BLaER1 treated with 17β-estradiol and CSF1 and Interleukin-3, amounts not matched to agents 10 nM and 100 nM (cell line): ENCODE measurements at regions not wholly inside any gene's neighbourhood (a gene's known extent, or its start where the extent isn't known, plus 50 kb on each side); places are given as distances from the start of the nearest gene placed in this dataset.

ENCODE experiments used
- H3K27ac ChIP-seq, 11 experiments: shearing (Covaris generic); formaldehyde crosslinking; 2 replicates each; pipeline ENCODE4 v1.8.1; 2022
- H3K27me3 ChIP-seq, 11 experiments: shearing (Covaris generic); formaldehyde crosslinking; 2 replicates each; pipeline ENCODE4 v1.8.1; 2022
- H3K36me3 ChIP-seq, 11 experiments: shearing (Covaris generic); formaldehyde crosslinking; 2 replicates each; pipeline ENCODE4 v1.8.1; 2022
- H3K4me1 ChIP-seq, 10 experiments: shearing (Covaris generic); formaldehyde crosslinking; 2 replicates each; pipeline ENCODE4 v1.8.1; 2022
- H3K4me2 ChIP-seq, 11 experiments: shearing (Covaris generic); formaldehyde crosslinking; 2 replicates each; pipeline ENCODE4 v1.8.1; 2022
- H3K4me3 ChIP-seq, 10 experiments: shearing (Covaris generic); formaldehyde crosslinking; 2 replicates each; pipeline ENCODE4 v1.8.1; 2022
- H3K9ac ChIP-seq, 11 experiments: shearing (Covaris generic); formaldehyde crosslinking; 2 replicates each; pipeline ENCODE4 v1.8.1; 2022
- H3K9me3 ChIP-seq, 11 experiments: shearing (Covaris generic); formaldehyde crosslinking; replicated peaks in 1 of 11; 2 replicates each; pipeline ENCODE4 v1.8.1; 2022
- H4K20me1 ChIP-seq, 11 experiments: shearing (Covaris generic); formaldehyde crosslinking; 2 replicates each; pipeline ENCODE4 v1.8.1; 2022
- Cebpa-rat ChIP-seq, 11 experiments: shearing (Covaris generic); IDR thresholded peaks; 2 replicates each; pipeline ENCODE4 v1.8.1; 2022

DNA sequence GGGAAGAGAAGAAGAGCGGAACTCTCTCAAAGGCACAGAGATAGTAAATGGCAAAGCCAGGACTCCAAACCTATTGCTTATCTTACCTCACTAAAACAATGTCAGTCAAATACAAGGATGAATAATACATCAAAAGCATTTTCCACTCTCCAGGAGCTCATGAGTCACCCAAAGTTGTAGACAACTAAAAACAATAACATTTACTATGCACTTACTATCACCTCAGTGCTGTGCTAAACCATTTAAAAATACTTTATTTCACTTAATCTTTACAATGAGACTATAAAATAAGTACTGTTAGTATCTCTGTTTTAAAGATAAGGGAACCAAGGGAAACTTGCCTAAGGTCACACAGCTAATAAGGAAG is 163.2 kb upstream of the SPANXC start:
- H3K9me3 ChIP-seq: no peaks in the 10 kb centered on the region
- H3K4me2 ChIP-seq: no peak overlapping the region
- H3K27ac ChIP-seq: no peak overlapping the region
- no peak for TF ChIP-seq Cebpa-rat (IDR thresholded peaks at IDR 0.05)
- no peak overlapping the region for H3K4me3 ChIP-seq
- no peak overlapping the region for H3K9ac ChIP-seq
- H4K20me1 ChIP-seq: peaks cover 0 to 13% (median 0%) of the 10 kb centered on the region in 11 experiments; a peak in 3 of 22 replicates
- H3K27me3 ChIP-seq: peaks cover 77 to 96% (median 94%) of the 10 kb centered on the region in 11 experiments
- H3K4me1 ChIP-seq: no peaks in the 10 kb centered on the region
- H3K36me3 ChIP-seq: no peaks in the 10 kb centered on the region

DNA sequence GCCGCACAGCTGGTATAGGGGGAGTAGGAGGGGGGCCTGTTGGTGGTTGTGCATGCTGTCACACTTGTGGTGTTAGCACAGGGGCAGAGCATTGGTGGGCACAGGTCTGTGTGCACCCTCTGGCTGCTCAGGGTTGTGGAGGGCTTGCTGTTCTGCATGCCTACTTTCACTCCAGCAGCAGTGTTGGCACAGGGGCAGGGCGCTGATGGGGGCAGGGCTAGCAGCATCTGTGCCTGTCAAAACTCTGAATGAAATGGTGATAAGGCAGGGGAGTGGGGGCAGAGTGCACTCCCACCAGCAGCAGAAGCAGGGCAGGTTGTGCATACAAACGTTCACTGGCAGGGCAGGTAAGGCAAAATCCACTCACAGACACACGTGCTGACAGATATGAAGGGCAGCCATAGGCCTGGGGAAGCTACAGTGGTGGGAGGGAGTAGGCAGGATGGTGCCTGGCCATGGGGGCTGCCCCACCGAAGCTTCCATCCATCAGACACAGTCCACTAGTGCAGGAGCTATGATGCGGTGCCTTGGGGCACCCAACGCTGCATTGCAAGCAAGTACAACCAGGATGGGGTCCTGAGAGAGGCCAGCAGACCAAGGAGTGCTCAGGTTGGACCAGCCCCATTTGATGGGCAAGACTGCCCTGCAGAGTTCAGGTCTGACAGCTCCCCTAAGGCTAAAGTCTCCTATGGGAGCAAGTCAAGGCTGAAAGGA is 160.7 kb upstream of the SPANXC start:
- no peaks in the 10 kb centered on the region for H3K36me3 ChIP-seq
- peaks cover 0 to 13% (median 0%) of the 10 kb centered on the region in 11 experiments; a peak in 3 of 22 replicates for H4K20me1 ChIP-seq
- no peak for TF ChIP-seq Cebpa-rat (IDR thresholded peaks at IDR 0.05)
- H3K4me1 ChIP-seq: no peaks in the 10 kb centered on the region
- no peaks in the 10 kb centered on the region for H3K9me3 ChIP-seq
- H3K4me3 ChIP-seq: no peak overlapping the region
- no peak overlapping the region for H3K4me2 ChIP-seq
- H3K27ac ChIP-seq: no peak overlapping the region
- peaks cover 81 to 96% (median 95%) of the 10 kb centered on the region in 11 experiments for H3K27me3 ChIP-seq
- no peak overlapping the region for H3K9ac ChIP-seq

- Histone ChIP-seq H3K36me3 (no peaks in the 10 kb centered on the region), H3K9me3 (no peaks in the 10 kb centered on the region), H3K9ac (no peak overlapping the region), H4K20me1 (no peaks in the 10 kb centered on the region), H3K27ac (no peak overlapping the region), H3K27me3 (peaks cover 71 to 100% (median 99%) of the 10 kb centered on the region in 11 experiments; a peak in 21 of 22 replicates), H3K4me2 (no peak overlapping the region), H3K4me3 (no peak overlapping the region), H3K4me1 (no peaks in the 10 kb centered on the region)
- no peak for TF ChIP-seq Cebpa-rat (IDR thresholded peaks at IDR 0.05)
Measured at GRCh38 chrX:141396536-141396935, 154.2 kb upstream of the SPANXC start.

- no peak overlapping the region for H3K27ac ChIP-seq
- H3K9ac ChIP-seq: no peak overlapping the region
- H3K4me2 ChIP-seq: no peak overlapping the region
- no peaks in the 10 kb centered on the region for H3K36me3 ChIP-seq
- H3K4me3 ChIP-seq: no peak overlapping the region
- no peaks in the 10 kb centered on the region; a peak in 3 of 22 replicates for H4K20me1 ChIP-seq
- H3K27me3 ChIP-seq: peaks cover 70 to 96% (median 90%) of the 10 kb centered on the region in 11 experiments
- peaks cover 0 to 11% (median 0%) of the 10 kb centered on the region in 11 experiments; a peak in 5 of 22 replicates for H3K9me3 ChIP-seq
- H3K4me1 ChIP-seq: no peaks in the 10 kb centered on the region
- no peak for TF ChIP-seq Cebpa-rat (IDR thresholded peaks at IDR 0.05)
Measured at GRCh38 chrX:141375011-141375760, 132.9 kb upstream of the SPANXC start.

- no peak overlapping the region for H3K9ac ChIP-seq
Measured at GRCh38 chrX:141341743-141342142, 99.4 kb upstream of the SPANXC start.

DNA sequence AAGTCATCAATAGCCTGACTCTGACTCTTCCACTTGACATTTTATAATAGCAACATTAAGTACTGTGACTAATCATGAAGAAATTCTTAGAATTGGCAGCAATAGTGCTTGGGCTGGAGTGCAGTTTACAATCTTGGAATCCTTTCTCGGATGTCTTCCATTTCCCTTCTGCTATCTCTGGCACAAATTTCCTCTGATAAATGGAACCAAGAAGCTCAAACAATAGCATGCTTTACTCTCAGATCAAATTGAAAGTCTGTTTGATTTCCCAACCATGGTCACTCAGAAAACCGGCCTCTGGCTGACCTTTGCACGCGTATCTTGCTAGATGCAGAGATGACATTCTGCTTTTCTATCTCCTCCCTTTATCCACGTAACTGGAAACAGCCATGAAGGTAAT is 99.0 kb upstream of the SPANXC start:
- Histone ChIP-seq H3K27me3 (peaks cover 66 to 100% (median 92%) of the 10 kb centered on the region in 11 experiments), H3K9me3 (no peaks in the 10 kb centered on the region), H3K4me3 (no peak overlapping the region), H3K36me3 (no peaks in the 10 kb centered on the region), H3K9ac (no peak overlapping the region), H3K27ac (no peak overlapping the region), H3K4me2 (no peak overlapping the region), H3K4me1 (no peaks in the 10 kb centered on the region), H4K20me1 (no peaks in the 10 kb centered on the region)
- TF ChIP-seq Cebpa-rat (IDR thresholded peaks at IDR 0.05): no peak

More at GRCh38 chrX:141341743-141342142, 99.4 kb upstream of the SPANXC start:
- no peak for TF ChIP-seq Cebpa-rat (IDR thresholded peaks at IDR 0.05)
- Histone ChIP-seq H3K4me2 (no peak overlapping the region), H3K9me3 (no peaks in the 10 kb centered on the region), H3K27me3 (peaks cover 70 to 100% (median 95%) of the 10 kb centered on the region in 11 experiments), H3K4me1 (no peaks in the 10 kb centered on the region), H3K36me3 (no peaks in the 10 kb centered on the region), H3K4me3 (no peak overlapping the region), H4K20me1 (no peaks in the 10 kb centered on the region), H3K27ac (no peak overlapping the region)

GRCh38 chrX:141320801-141321200 is 78.5 kb upstream of the SPANXC start:
- Histone ChIP-seq H3K36me3 (no peaks in the 10 kb centered on the region), H3K27me3 (peaks cover 33 to 76% (median 53%) of the 10 kb centered on the region in 11 experiments; a peak in 20 of 22 replicates), H3K4me1 (no peaks in the 10 kb centered on the region), H3K9ac (no peak overlapping the region), H4K20me1 (no peaks in the 10 kb centered on the region), H3K4me2 (no peak overlapping the region), H3K9me3 (peaks cover 0 to 2% (median 0%) of the 10 kb centered on the region in 11 experiments; a peak in 5 of 22 replicates), H3K27ac (no peak overlapping the region), H3K4me3 (no peak overlapping the region)
- no peak for TF ChIP-seq Cebpa-rat (IDR thresholded peaks at IDR 0.05)

DNA sequence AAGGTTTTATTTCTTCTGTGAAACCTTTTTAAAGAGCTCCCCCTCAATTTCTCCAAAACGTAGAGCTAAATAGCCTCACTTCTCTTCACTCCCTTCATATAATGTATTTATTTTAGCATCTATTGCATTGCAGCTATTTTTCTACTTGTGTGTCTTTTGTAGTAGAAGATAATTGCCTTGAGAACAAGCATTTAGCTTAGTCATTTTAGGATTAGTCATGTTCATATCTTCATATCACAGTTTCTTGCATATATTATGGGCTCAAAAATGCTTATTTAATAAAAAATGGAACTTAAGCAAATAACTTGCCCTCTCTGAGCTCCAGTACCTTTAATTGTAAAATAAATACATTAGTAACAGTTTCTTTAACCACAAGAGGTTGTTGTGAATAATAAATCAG is 72.1 kb upstream of the SPANXC start:
- no peaks in the 10 kb centered on the region for H3K36me3 ChIP-seq
- H3K9ac ChIP-seq: no peak overlapping the region
- no peak for TF ChIP-seq Cebpa-rat (IDR thresholded peaks at IDR 0.05)
- no peak overlapping the region for H3K4me2 ChIP-seq
- no peak overlapping the region for H3K4me3 ChIP-seq
- no peaks in the 10 kb centered on the region for H4K20me1 ChIP-seq
- no peaks in the 10 kb centered on the region for H3K4me1 ChIP-seq
- H3K27me3 ChIP-seq: peaks cover 56 to 94% (median 89%) of the 10 kb centered on the region in 11 experiments; a peak in 21 of 22 replicates
- no peak overlapping the region for H3K27ac ChIP-seq
- H3K9me3 ChIP-seq: peaks cover 0 to 6% (median 0%) of the 10 kb centered on the region in 11 experiments; a peak in 4 of 22 replicates

DNA sequence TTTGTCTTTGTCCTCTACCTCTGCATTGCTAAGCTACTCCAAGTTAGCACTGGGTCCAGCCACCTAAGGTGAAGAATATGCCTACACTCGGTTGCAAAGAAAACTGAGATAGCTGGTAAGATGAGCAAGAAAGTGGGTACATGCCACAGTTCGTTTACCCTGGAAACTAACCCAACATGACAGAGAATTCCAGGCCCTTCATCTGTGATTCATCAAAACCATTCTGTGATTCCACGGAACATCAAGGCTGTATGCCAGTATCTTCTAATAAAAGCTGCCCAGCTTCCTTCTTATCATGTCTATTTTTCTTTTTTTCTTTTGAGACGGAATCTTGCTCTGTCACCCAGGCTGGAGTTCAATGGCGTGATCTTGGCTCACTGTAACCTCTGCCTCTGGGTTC is 58.7 kb upstream of the SPANXC start:
- Histone ChIP-seq H3K27me3 (peaks cover 78 to 100% (median 97%) of the 10 kb centered on the region in 11 experiments), H3K36me3 (no peaks in the 10 kb centered on the region), H3K4me3 (no peak overlapping the region), H4K20me1 (no peaks in the 10 kb centered on the region), H3K4me2 (no peak overlapping the region), H3K9me3 (peaks cover 5 to 8% (median 7%) of the 10 kb centered on the region in 11 experiments; a peak in 20 of 22 replicates), H3K4me1 (no peaks in the 10 kb centered on the region), H3K9ac (no peak overlapping the region), H3K27ac (no peak overlapping the region)
- TF ChIP-seq Cebpa-rat (IDR thresholded peaks at IDR 0.05): no peak
